Gastroesophageal sphincter (tissue), 4 donors: ENCODE measurements at regions not wholly inside any gene's neighbourhood (a gene's known extent, or its start where the extent isn't known, plus 50 kb on each side); places are given as distances from the start of the nearest gene placed in this dataset.

ENCODE experiments used
- ATAC-seq: fragments of 150-250 bp; one replicate; pipeline ENCODE4 v1.9.1; 2016; ENCODE audit warnings: mild to moderate bottlenecking, moderate library complexity
- H3K27ac ChIP-seq, 4 donors: fragments of 200-600 bp; sonication (generic) in 3 of 4; 1 replicate in 3 of 4; 2 replicates in 1 of 4; pipeline ENCODE4 v1.5.1; 2016 to 2019
- H3K27me3 ChIP-seq: fragments of 200-600 bp; sonication (generic); one replicate; pipeline ENCODE4 v1.5.1; 2019
- H3K36me3 ChIP-seq, 2 donors: fragments of 200-600 bp; sonication (generic); one replicate each; pipeline ENCODE4 v1.5.1; 2019; ENCODE audit warnings: control low read depth in 1 of 2
- H3K4me1 ChIP-seq, 3 donors: fragments of 200-600 bp; sonication (generic); 1 replicate in 2 of 3; 2 replicates in 1 of 3; pipeline ENCODE4 v1.5.1; 2016 to 2019; ENCODE audit warnings: control low read depth in 2 of 3
- H3K4me3 ChIP-seq, 2 donors: fragments of 200-600 bp; sonication (generic); one replicate each; pipeline ENCODE4 v1.5.1; 2019; ENCODE audit warnings: mild to moderate bottlenecking in 1 of 2, moderate library complexity in 1 of 2
- H3K9me3 ChIP-seq, 3 donors: fragments of 200-600 bp; sonication (generic); one replicate each; pipeline ENCODE4 v1.5.1; 2017 to 2019; ENCODE audit warnings: control low read depth in 2 of 3
- CTCF ChIP-seq, 4 experiments: fragments of 200-600 bp in 2 of 4; fragments of 450-650 bp in 2 of 4; sonication (generic) in 1 of 4; IDR thresholded peaks; one replicate each; pipeline ENCODE4 v1.5.1; 2017 to 2019; ENCODE audit warnings: antibody characterized with exemption in 4 of 4, mild to moderate bottlenecking in 2 of 4, moderate library complexity in 2 of 4
- EP300 ChIP-seq: sonication (generic); formaldehyde crosslinking; IDR thresholded peaks from one replicate; pipeline ENCODE4 v1.6.1; 2017; ENCODE audit warnings: antibody characterized with exemption, mild to moderate bottlenecking
- POLR2A ChIP-seq, 2 donors: fragments of 450-650 bp; IDR thresholded peaks; one replicate each; pipeline ENCODE4 v1.6.1; 2017; ENCODE audit warnings: antibody characterized with exemption in 2 of 2, mild to moderate bottlenecking in 2 of 2, moderate library complexity in 1 of 2
- POLR2AphosphoS5 ChIP-seq: sonication (generic); formaldehyde crosslinking; IDR thresholded peaks from one replicate; pipeline ENCODE4 v1.6.1; 2017; ENCODE audit warnings: antibody characterized with exemption
- WGBS, 2 donors: methylation state at CpG; one replicate each; pipeline ENCODE4 v1.1.5; 2018; ENCODE audit warnings: low coverage in 1 of 2; 5-methylcytosine and 5-hydroxymethylcytosine counted together

- WGBS, 2 donors, result 94 to 100% methylated on average over 1 to 5 of the region's 15 CpGs
- H3K27ac ChIP-seq, result no peak overlapping the region
- no peak for TF ChIP-seq POLR2AphosphoS5
- TF ChIP-seq EP300, result no peak
- TF ChIP-seq CTCF (IDR thresholded peaks at IDR 0.05), result no peak
- no peak for TF ChIP-seq POLR2A (IDR thresholded peaks at IDR 0.05)
- H3K27me3 ChIP-seq, result no peaks in the 10 kb centered on the region
- no peak for ATAC-seq
- H3K4me3 ChIP-seq, result no peak overlapping the region
- H3K36me3 ChIP-seq, result no peaks in the 10 kb centered on the region
- H3K4me1 ChIP-seq, result no peaks in the 10 kb centered on the region
- H3K9me3 ChIP-seq, result no peaks in the 10 kb centered on the region
These were observed 92.1 kb upstream of the FXR1 start for GRCh38 chr3:180820400-180820799.

GRCh38 chr3:180825964-180826363 lies 86.5 kb upstream of the FXR1 start:
- no peak for TF ChIP-seq CTCF (IDR thresholded peaks at IDR 0.05)
- Histone ChIP-seq H3K9me3 (no peaks in the 10 kb centered on the region), H3K27me3 (no peaks in the 10 kb centered on the region), H3K4me1 (no peaks in the 10 kb centered on the region), H3K36me3 (no peaks in the 10 kb centered on the region), H3K27ac (no peak overlapping the region), H3K4me3 (no peak overlapping the region)
- 52 to 80% methylated on average over 2 of the region's 2 CpGs for WGBS, 2 donors
- no peak for ATAC-seq

- no peak for TF ChIP-seq CTCF (IDR thresholded peaks at IDR 0.05)
- no peak for TF ChIP-seq POLR2AphosphoS5
- TF ChIP-seq POLR2A (IDR thresholded peaks at IDR 0.05), result no peak
- TF ChIP-seq EP300, result no peak
- 65 to 79% methylated on average over 3 of the region's 3 CpGs for WGBS, 2 donors
These were observed 85.3 kb upstream of the FXR1 start for GRCh38 chr3:180827171-180827570.

GRCh38 chr3:180828001-180828720 lies 84.3 kb upstream of the FXR1 start:
- Histone ChIP-seq H3K36me3 (no peaks in the 10 kb centered on the region), H3K27me3 (no peaks in the 10 kb centered on the region), H3K9me3 (no peaks in the 10 kb centered on the region), H3K4me3 (no peak overlapping the region), H3K27ac (no peak overlapping the region), H3K4me1 (no peaks in the 10 kb centered on the region)
- TF ChIP-seq CTCF (IDR thresholded peaks at IDR 0.05) (no peak), POLR2A (IDR thresholded peaks at IDR 0.05) (no peak), POLR2AphosphoS5 (no peak), EP300 (no peak)
- no peak for ATAC-seq
- 86% methylated on average over 1 of the region's 36 CpGs; no CpG with 5 or more reads in 1 of the 2 donors for WGBS, 2 donors

More at GRCh38 chr3:180827171-180827570, 85.3 kb upstream of the FXR1 start:
- no peak overlapping the region for H3K4me3 ChIP-seq
- no peaks in the 10 kb centered on the region for H3K4me1 ChIP-seq
- no peaks in the 10 kb centered on the region for H3K27me3 ChIP-seq
- H3K27ac ChIP-seq, result no peak overlapping the region
- no peaks in the 10 kb centered on the region for H3K36me3 ChIP-seq
- no peaks in the 10 kb centered on the region for H3K9me3 ChIP-seq
- ATAC-seq, result no peak

- H3K27me3 ChIP-seq, result no peaks in the 10 kb centered on the region
- no CpG with 5 or more reads among the region's 43 CpGs for WGBS, 2 donors
- no peak overlapping the region for H3K4me3 ChIP-seq
- no peaks in the 10 kb centered on the region for H3K9me3 ChIP-seq
- ATAC-seq, result no peak
- no peak overlapping the region for H3K27ac ChIP-seq
- H3K36me3 ChIP-seq, result no peaks in the 10 kb centered on the region
- TF ChIP-seq POLR2A (IDR thresholded peaks at IDR 0.05) (no peak), EP300 (no peak), CTCF (IDR thresholded peaks at IDR 0.05) (no peak), POLR2AphosphoS5 (no peak)
- no peaks in the 10 kb centered on the region for H3K4me1 ChIP-seq
These were observed 83.6 kb upstream of the FXR1 start for GRCh38 chr3:180828723-180829408.
